ENCODE measurements at regions not wholly inside any gene's neighbourhood (a gene's known extent, or its start where the extent isn't known, plus 50 kb on each side); places are given as distances from the start of the nearest gene placed in this dataset.
A peak's percentile ranks its signal among the peaks of the same experiment; 100 is the strongest.

DNA sequence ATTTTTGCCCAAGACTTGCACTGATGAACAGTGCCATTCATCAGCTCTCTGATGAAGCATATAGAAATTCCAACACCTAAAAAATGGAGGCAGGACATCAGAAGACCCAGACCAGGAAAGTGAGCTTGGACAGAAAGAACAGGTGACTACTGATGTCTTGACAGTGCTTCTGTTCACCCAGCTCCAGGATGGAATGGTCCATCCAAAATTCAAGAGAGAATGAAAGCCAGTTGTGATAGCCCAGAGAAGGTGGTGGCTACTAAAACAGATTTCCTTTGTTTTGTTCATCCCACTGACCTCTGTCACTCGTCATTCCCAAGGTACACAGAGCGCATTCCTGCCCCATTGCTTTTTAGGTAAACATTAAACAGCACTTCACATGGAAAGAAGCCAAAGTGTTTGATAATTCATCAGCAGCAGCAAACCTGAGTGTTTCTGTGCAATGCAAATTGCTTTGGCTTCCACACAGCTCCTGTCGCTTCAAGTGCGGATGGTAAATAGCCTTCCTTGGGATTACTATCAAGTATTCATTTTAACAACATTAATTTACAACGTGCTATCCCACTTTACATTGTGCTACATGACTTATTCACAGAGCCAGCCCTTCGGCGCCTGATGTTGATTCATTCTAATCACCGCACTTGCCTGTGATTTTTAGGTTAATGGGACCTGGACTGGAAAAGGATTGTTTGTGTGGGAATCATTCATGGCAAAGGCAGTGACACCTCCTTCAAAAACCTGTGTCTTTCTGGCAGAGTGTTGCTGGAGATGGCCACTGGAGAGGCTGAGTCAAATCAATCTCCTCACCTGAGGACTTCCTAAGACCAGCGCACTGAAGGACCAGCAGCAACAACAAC lies 65.1 kb upstream of the TOX3 start (continued):
- TF ChIP-seq SMARCC2 (IDR thresholded peaks at IDR 0.05): no peak
- peak; percentile 46 for TF ChIP-seq ZFY (CRISPR knock-in tag; IDR thresholded peaks at IDR 0.05)
- 0 out of 2 replicates have a peak, but pooled peaks have one; percentile 64 for TF ChIP-seq ZNF329 (CRISPR knock-in tag; IDR thresholded peaks at IDR 0.05; ENCODE audit: low read depth)
- no peak for TF ChIP-seq ZSCAN30 (CRISPR knock-in tag; IDR thresholded peaks at IDR 0.05)
- peak; percentile 61; the same call in 1 of the 2 replicates for TF ChIP-seq JUNB (CRISPR knock-in tag; IDR thresholded peaks at IDR 0.05; ENCODE audit: borderline replicate concordance)
- peak; percentile 95; the same call in 1 of the 2 replicates for TF ChIP-seq FOXK1 (CRISPR knock-in tag; IDR thresholded peaks at IDR 0.05; ENCODE audit: borderline replicate concordance, low read depth)
- TF ChIP-seq, protein P1, sequence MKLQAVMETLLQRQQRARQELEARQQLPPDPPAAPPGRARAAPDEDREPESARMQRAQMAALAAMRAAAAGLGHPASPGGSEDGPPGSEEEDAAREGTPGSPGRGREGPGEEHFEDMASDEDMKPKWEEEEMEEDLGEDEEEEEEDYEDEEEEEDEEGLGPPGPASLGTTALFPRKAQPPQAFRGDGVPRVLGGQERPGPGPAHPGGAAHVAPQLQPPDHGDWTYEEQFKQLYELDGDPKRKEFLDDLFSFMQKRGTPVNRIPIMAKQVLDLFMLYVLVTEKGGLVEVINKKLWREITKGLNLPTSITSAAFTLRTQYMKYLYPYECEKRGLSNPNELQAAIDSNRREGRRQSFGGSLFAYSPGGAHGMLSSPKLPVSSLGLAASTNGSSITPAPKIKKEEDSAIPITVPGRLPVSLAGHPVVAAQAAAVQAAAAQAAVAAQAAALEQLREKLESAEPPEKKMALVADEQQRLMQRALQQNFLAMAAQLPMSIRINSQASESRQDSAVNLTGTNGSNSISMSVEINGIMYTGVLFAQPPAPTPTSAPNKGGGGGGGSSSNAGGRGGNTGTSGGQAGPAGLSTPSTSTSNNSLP (IDR thresholded peaks at IDR 0.05; ENCODE audit: low read depth, low read length): peak; percentile 88
- TF ChIP-seq GTF2F1 (IDR thresholded peaks at IDR 0.05; ENCODE audit: low read length): no peak
- TF ChIP-seq, protein P2, sequence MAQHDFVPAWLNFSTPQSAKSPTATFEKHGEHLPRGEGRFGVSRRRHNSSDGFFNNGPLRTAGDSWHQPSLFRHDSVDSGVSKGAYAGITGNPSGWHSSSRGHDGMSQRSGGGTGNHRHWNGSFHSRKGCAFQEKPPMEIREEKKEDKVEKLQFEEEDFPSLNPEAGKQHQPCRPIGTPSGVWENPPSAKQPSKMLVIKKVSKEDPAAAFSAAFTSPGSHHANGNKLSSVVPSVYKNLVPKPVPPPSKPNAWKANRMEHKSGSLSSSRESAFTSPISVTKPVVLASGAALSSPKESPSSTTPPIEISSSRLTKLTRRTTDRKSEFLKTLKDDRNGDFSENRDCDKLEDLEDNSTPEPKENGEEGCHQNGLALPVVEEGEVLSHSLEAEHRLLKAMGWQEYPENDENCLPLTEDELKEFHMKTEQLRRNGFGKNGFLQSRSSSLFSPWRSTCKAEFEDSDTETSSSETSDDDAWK (CRISPR knock-in tag; IDR thresholded peaks at IDR 0.05): no peak
- no peak for TF ChIP-seq ZFYVE20 (CRISPR knock-in tag; IDR thresholded peaks at IDR 0.05; ENCODE audit: borderline replicate concordance, low read depth)
- TF ChIP-seq RXRA (CRISPR knock-in tag; IDR thresholded peaks at IDR 0.05): peak; percentile 79; the same call in 1 of the 2 replicates
- TF ChIP-seq, protein P3, sequence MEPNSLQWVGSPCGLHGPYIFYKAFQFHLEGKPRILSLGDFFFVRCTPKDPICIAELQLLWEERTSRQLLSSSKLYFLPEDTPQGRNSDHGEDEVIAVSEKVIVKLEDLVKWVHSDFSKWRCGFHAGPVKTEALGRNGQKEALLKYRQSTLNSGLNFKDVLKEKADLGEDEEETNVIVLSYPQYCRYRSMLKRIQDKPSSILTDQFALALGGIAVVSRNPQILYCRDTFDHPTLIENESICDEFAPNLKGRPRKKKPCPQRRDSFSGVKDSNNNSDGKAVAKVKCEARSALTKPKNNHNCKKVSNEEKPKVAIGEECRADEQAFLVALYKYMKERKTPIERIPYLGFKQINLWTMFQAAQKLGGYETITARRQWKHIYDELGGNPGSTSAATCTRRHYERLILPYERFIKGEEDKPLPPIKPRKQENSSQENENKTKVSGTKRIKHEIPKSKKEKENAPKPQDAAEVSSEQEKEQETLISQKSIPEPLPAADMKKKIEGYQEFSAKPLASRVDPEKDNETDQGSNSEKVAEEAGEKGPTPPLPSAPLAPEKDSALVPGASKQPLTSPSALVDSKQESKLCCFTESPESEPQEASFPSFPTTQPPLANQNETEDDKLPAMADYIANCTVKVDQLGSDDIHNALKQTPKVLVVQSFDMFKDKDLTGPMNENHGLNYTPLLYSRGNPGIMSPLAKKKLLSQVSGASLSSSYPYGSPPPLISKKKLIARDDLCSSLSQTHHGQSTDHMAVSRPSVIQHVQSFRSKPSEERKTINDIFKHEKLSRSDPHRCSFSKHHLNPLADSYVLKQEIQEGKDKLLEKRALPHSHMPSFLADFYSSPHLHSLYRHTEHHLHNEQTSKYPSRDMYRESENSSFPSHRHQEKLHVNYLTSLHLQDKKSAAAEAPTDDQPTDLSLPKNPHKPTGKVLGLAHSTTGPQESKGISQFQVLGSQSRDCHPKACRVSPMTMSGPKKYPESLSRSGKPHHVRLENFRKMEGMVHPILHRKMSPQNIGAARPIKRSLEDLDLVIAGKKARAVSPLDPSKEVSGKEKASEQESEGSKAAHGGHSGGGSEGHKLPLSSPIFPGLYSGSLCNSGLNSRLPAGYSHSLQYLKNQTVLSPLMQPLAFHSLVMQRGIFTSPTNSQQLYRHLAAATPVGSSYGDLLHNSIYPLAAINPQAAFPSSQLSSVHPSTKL (CRISPR knock-in tag; IDR thresholded peaks at IDR 0.05): peak; percentile 99
- TF ChIP-seq, protein P4, sequence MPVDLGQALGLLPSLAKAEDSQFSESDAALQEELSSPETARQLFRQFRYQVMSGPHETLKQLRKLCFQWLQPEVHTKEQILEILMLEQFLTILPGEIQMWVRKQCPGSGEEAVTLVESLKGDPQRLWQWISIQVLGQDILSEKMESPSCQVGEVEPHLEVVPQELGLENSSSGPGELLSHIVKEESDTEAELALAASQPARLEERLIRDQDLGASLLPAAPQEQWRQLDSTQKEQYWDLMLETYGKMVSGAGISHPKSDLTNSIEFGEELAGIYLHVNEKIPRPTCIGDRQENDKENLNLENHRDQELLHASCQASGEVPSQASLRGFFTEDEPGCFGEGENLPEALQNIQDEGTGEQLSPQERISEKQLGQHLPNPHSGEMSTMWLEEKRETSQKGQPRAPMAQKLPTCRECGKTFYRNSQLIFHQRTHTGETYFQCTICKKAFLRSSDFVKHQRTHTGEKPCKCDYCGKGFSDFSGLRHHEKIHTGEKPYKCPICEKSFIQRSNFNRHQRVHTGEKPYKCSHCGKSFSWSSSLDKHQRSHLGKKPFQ (CRISPR knock-in tag; IDR thresholded peaks at IDR 0.05; ENCODE audit: insufficient replicate concordance): peak; percentile 82
- no peak; the same call in 1 of the 2 replicates for TF ChIP-seq MTF2 (CRISPR knock-in tag; IDR thresholded peaks at IDR 0.05; ENCODE audit: borderline replicate concordance)
- no peak for TF ChIP-seq RFX3 (CRISPR knock-in tag; IDR thresholded peaks at IDR 0.05)
- TF ChIP-seq ZNF720 (CRISPR knock-in tag; IDR thresholded peaks at IDR 0.05): no peak
- TF ChIP-seq ZNF607 (CRISPR knock-in tag; IDR thresholded peaks at IDR 0.05; ENCODE audit: borderline replicate concordance): no peak; the same call in 1 of the 2 replicates
- no peak; the same call in 1 of the 2 replicates for TF ChIP-seq ZNF441 (CRISPR knock-in tag; IDR thresholded peaks at IDR 0.05; ENCODE audit: borderline replicate concordance)
